ENCODE measurements at regions not wholly inside any gene's neighbourhood (a gene's known extent, or its start where the extent isn't known, plus 50 kb on each side); places are given as distances from the start of the nearest gene placed in this dataset.

GRCh38 chr7:26459540-26460193, 168.0 kb downstream of the SNX10 start:
- no peak for DNase-seq

- no peak for DNase-seq
Measured at GRCh38 chr7:26460351-26461085, 168.9 kb downstream of the SNX10 start.

- no peak for DNase-seq
Measured at GRCh38 chr7:26461518-26461917, 169.9 kb downstream of the SNX10 start.

GRCh38 chr7:26466007-26466406, 174.3 kb downstream of the SNX10 start:
- DNase-seq = no peak

GRCh38 chr7:26467104-26467503, 175.4 kb downstream of the SNX10 start:
- no peak for DNase-seq

- DNase-seq = no peak
Measured at GRCh38 chr7:26467541-26467940, 175.9 kb downstream of the SNX10 start.

- no peak for DNase-seq
Measured at GRCh38 chr7:26468625-26469024, 177.0 kb downstream of the SNX10 start.

- no peak for DNase-seq
Measured at GRCh38 chr7:26469188-26469587, 177.5 kb downstream of the SNX10 start.

- no peak for DNase-seq
Measured at GRCh38 chr7:26470691-26471090, 179.0 kb downstream of the SNX10 start.

GRCh38 chr7:26471306-26472075, 179.8 kb downstream of the SNX10 start:
- no peak for DNase-seq

- no peak for DNase-seq
Measured at GRCh38 chr7:26472971-26473370, 181.3 kb downstream of the SNX10 start.

- no peak for DNase-seq
Measured at GRCh38 chr7:26476271-26476670, 184.6 kb downstream of the SNX10 start.

GRCh38 chr7:26477381-26477990, 185.8 kb downstream of the SNX10 start:
- no peak for DNase-seq

GRCh38 chr7:26478550-26478949, 186.9 kb downstream of the SNX10 start:
- no peak for DNase-seq

GRCh38 chr7:26479581-26479980, 187.9 kb downstream of the SNX10 start:
- DNase-seq = no peak

- DNase-seq = no peak
Measured at GRCh38 chr7:26480156-26480555, 188.5 kb downstream of the SNX10 start.

GRCh38 chr7:26482927-26483326, 191.3 kb downstream of the SNX10 start:
- no peak for DNase-seq

GRCh38 chr7:26483843-26484242, 192.2 kb downstream of the SNX10 start:
- no peak for DNase-seq

- no peak for DNase-seq
Measured at GRCh38 chr7:26485367-26485934, 193.8 kb downstream of the SNX10 start.

- no peak for DNase-seq
Measured at GRCh38 chr7:26486153-26486552, 194.5 kb downstream of the SNX10 start.

- no peak for DNase-seq
Measured at GRCh38 chr7:26487780-26488515, 196.3 kb downstream of the SNX10 start.

GRCh38 chr7:26489391-26489790, 197.7 kb downstream of the SNX10 start:
- DNase-seq = no peak
